ENCODE measurements at regions not wholly inside any gene's neighbourhood (a gene's known extent, or its start where the extent isn't known, plus 50 kb on each side); places are given as distances from the start of the nearest gene placed in this dataset.

DNA sequence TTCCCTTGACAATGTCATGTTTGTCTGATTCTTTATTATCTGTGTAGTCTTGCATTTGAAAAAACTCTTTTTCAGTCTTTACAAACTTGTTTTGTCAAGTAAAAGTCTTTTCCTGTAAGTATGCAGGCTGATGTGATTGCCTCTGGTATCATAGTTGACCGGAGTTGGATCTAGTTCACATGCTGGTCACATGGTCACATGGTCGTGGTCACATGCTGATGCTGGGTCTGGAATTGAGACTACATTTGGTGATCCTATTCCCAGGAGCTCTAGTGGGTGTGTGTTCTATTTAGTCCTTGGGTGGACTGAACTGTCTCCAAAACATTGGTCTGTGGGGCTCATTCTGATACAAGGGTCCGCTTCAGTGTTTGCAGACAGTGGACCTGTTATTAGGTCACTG, 1798.8 kb upstream of the PRR20A start:
- TF ChIP-seq POU2F2 (IDR thresholded peaks at IDR 0.05; ENCODE audit: low read depth, low read length) = no peak
- TF ChIP-seq SPI1 (IDR thresholded peaks at IDR 0.05; ENCODE audit: low read depth, low read length) = no peak
- TF ChIP-seq POLR2A (IDR thresholded peaks at IDR 0.05; ENCODE audit: low read depth, low read length) = no peak
- TF ChIP-seq PAX5 (IDR thresholded peaks at IDR 0.05; ENCODE audit: insufficient read depth, low read length, severe bottlenecking) = no peak
- TF ChIP-seq POLR2AphosphoS5 (IDR thresholded peaks at IDR 0.05; ENCODE audit: low read depth, low read length) = no peak
- no peak for TF ChIP-seq TAF1 (IDR thresholded peaks at IDR 0.05; ENCODE audit: low read depth, low read length)
- no peak for DNase-seq (ENCODE audit: insufficient read length, low spot score)
- FAIRE-seq = no peak

GRCh38 chr13:55345224-55345623, 1795.5 kb upstream of the PRR20A start:
- DNase-seq (ENCODE audit: insufficient read length, low spot score) (no peak), FAIRE-seq (no peak)
- no peak for TF ChIP-seq POLR2A (IDR thresholded peaks at IDR 0.05; ENCODE audit: low read depth, low read length)
- TF ChIP-seq POU2F2 (IDR thresholded peaks at IDR 0.05; ENCODE audit: low read depth, low read length) = no peak
- TF ChIP-seq PAX5 (IDR thresholded peaks at IDR 0.05; ENCODE audit: insufficient read depth, low read length, severe bottlenecking) = no peak
- no peak for TF ChIP-seq POLR2AphosphoS5 (IDR thresholded peaks at IDR 0.05; ENCODE audit: low read depth, low read length)
- no peak for TF ChIP-seq SPI1 (IDR thresholded peaks at IDR 0.05; ENCODE audit: low read depth, low read length)

DNA sequence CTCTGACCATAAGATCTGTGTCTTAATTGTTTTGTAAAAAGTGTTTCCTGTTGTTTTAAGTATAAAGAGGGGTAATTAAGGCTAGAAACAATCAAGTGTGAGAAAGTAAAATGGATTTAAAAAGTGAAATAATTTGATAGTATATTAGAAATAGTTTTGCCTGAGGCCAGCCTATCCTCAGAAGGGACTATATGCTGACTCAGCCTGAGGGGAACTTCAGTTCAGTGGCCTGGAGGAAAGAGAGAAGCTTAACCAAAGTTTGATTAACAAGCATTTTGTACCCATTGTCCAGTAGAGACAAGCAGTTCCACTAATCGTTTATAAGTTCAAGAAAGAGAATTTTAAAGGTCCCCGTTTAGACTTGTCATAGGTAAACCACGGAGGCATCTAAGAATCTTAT, 1793.2 kb upstream of the PRR20A start:
- TF ChIP-seq TAF1 (IDR thresholded peaks at IDR 0.05; ENCODE audit: low read depth, low read length) = no peak
- TF ChIP-seq POLR2A (IDR thresholded peaks at IDR 0.05; ENCODE audit: low read depth, low read length) = no peak
- TF ChIP-seq PAX5 (IDR thresholded peaks at IDR 0.05; ENCODE audit: insufficient read depth, low read length, severe bottlenecking) = no peak
- no peak for TF ChIP-seq SPI1 (IDR thresholded peaks at IDR 0.05; ENCODE audit: low read depth, low read length)
- TF ChIP-seq POLR2AphosphoS5 (IDR thresholded peaks at IDR 0.05; ENCODE audit: low read depth, low read length) = no peak
- TF ChIP-seq POU2F2 (IDR thresholded peaks at IDR 0.05; ENCODE audit: low read depth, low read length) = no peak
- DNase-seq (ENCODE audit: insufficient read length, low spot score) (no peak), FAIRE-seq (no peak)

DNA sequence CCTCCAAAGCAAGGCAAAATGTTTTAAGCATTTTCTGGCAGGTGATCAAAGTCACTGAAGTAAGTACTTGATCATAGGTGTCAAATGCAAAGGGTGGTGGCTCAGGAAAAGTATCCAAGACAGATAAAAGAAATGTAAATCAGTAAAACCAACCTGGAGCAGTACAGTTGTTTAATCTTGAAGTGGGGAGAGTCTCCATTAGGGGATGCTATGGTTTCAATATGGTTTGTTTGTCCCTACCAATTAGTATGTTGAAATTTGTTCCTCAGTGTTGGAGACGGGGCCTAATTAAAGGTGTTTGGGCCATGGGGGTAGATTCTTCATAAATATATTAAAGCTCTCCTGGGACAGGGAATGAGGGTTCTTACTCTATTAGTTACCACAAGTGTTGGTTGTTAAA, 1781.7 kb upstream of the PRR20A start:
- DNase-seq (ENCODE audit: insufficient read length, low spot score) (no peak), FAIRE-seq (no peak)
- no peak for TF ChIP-seq POLR2AphosphoS5 (IDR thresholded peaks at IDR 0.05; ENCODE audit: low read depth, low read length)
- no peak for TF ChIP-seq SPI1 (IDR thresholded peaks at IDR 0.05; ENCODE audit: low read depth, low read length)
- no peak for TF ChIP-seq PAX5 (IDR thresholded peaks at IDR 0.05; ENCODE audit: insufficient read depth, low read length, severe bottlenecking)
- TF ChIP-seq POU2F2 (IDR thresholded peaks at IDR 0.05; ENCODE audit: low read depth, low read length) = no peak
- no peak for TF ChIP-seq POLR2A (IDR thresholded peaks at IDR 0.05; ENCODE audit: low read depth, low read length)
- no peak for TF ChIP-seq TAF1 (IDR thresholded peaks at IDR 0.05; ENCODE audit: low read depth, low read length)

GRCh38 chr13:55361141-55361540, 1779.6 kb upstream of the PRR20A start:
- FAIRE-seq (no peak), DNase-seq (ENCODE audit: insufficient read length, low spot score) (no peak)
- TF ChIP-seq SPI1 (IDR thresholded peaks at IDR 0.05; ENCODE audit: low read depth, low read length) = no peak

GRCh38 chr13:55366676-55367075, 1774.0 kb upstream of the PRR20A start:
- no peak for FAIRE-seq

DNA sequence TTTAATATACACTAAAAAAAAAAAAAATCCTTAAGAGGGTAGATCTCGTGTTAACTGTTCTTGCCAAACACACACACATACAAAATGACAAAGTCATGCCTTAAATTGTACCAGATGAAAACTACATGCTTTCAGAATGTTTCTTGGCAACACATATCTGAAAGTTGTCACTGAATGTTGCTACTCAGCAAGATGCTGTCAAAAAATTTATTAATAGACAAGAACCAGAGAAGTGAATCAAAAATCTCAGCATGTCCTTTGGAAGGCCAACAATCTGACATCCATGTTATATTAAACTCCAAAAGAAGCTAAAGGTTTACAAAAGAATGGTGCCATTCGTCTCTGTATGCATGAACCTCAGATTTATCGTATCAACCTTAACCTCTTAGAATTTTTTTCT, 1746.2 kb upstream of the PRR20A start:
- DNase-seq (ENCODE audit: insufficient read length, low spot score) (no peak), FAIRE-seq (no peak)
- TF ChIP-seq POLR2AphosphoS5 (IDR thresholded peaks at IDR 0.05; ENCODE audit: low read depth, low read length) (no peak), PAX5 (IDR thresholded peaks at IDR 0.05; ENCODE audit: insufficient read depth, low read length, severe bottlenecking) (no peak), SPI1 (IDR thresholded peaks at IDR 0.05; ENCODE audit: low read depth, low read length) (no peak), TAF1 (IDR thresholded peaks at IDR 0.05; ENCODE audit: low read depth, low read length) (no peak), POLR2A (IDR thresholded peaks at IDR 0.05; ENCODE audit: low read depth, low read length) (no peak), POU2F2 (IDR thresholded peaks at IDR 0.05; ENCODE audit: low read depth, low read length) (no peak)

More at GRCh38 chr13:55366676-55367075, 1774.0 kb upstream of the PRR20A start:
- no peak for TF ChIP-seq POLR2AphosphoS5 (IDR thresholded peaks at IDR 0.05; ENCODE audit: low read depth, low read length)
- DNase-seq (ENCODE audit: insufficient read length, low spot score) = no peak

DNA sequence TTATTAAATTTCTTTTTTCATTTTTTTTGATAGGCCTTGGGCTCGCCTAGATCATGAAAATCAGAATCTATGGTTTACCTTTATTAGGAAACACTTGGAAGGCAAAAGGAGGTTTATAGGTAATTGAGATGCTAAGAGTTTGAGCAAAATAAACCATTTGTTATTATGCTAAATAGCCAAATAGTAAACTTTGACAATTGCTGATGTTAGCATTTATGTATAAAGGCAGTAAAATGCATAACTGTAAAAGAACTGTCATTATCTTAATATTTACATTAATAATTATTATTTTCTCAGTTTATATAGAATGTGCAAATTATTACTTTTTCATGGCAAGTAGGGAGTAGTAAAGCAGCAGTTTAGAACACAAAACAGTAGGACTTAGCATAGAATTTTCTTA, 1737.8 kb upstream of the PRR20A start:
- DNase-seq (ENCODE audit: insufficient read length, low spot score) (no peak), FAIRE-seq (no peak)
- TF ChIP-seq PAX5 (IDR thresholded peaks at IDR 0.05; ENCODE audit: insufficient read depth, low read length, severe bottlenecking) = no peak
- no peak for TF ChIP-seq TAF1 (IDR thresholded peaks at IDR 0.05; ENCODE audit: low read depth, low read length)
- TF ChIP-seq POLR2AphosphoS5 (IDR thresholded peaks at IDR 0.05; ENCODE audit: low read depth, low read length) = no peak
- TF ChIP-seq POLR2A (IDR thresholded peaks at IDR 0.05; ENCODE audit: low read depth, low read length) = no peak
- TF ChIP-seq POU2F2 (IDR thresholded peaks at IDR 0.05; ENCODE audit: low read depth, low read length) = no peak
- TF ChIP-seq SPI1 (IDR thresholded peaks at IDR 0.05; ENCODE audit: low read depth, low read length) = no peak

- TF ChIP-seq POLR2AphosphoS5 (IDR thresholded peaks at IDR 0.05; ENCODE audit: low read depth, low read length) (no peak), POU2F2 (IDR thresholded peaks at IDR 0.05; ENCODE audit: low read depth, low read length) (no peak), POLR2A (IDR thresholded peaks at IDR 0.05; ENCODE audit: low read depth, low read length) (no peak), TAF1 (IDR thresholded peaks at IDR 0.05; ENCODE audit: low read depth, low read length) (no peak), SPI1 (IDR thresholded peaks at IDR 0.05; ENCODE audit: low read depth, low read length) (no peak), PAX5 (IDR thresholded peaks at IDR 0.05; ENCODE audit: insufficient read depth, low read length, severe bottlenecking) (no peak)
- FAIRE-seq (no peak), DNase-seq (ENCODE audit: insufficient read length, low spot score) (no peak)
Observed at GRCh38 chr13:55403887-55404487, 1736.7 kb upstream of the PRR20A start.

GRCh38 chr13:55410398-55411330, 1730.1 kb upstream of the PRR20A start:
- no peak for FAIRE-seq
- no peak for DNase-seq (ENCODE audit: insufficient read length, low spot score)
- TF ChIP-seq PAX5 (IDR thresholded peaks at IDR 0.05; ENCODE audit: insufficient read depth, low read length, severe bottlenecking) = no peak
